GM18870 (cell line): ENCODE measurements at regions not wholly inside any gene's neighbourhood (a gene's known extent, or its start where the extent isn't known, plus 50 kb on each side); places are given as distances from the start of the nearest gene placed in this dataset.
"Not testable (repeated sequence)": the region's sequence is repeated elsewhere in the genome, so short reads cannot be mapped to it uniquely, and the experiment has no call there.

Source experiments
- ATAC-seq: cut with Tn5 transposase; IDR thresholded peaks from one replicate; pipeline ENCODE4 v1.9.1; 2021; ENCODE audit warnings: moderate library complexity; ENCODE audit not compliant: unreplicated experiment

DNA sequence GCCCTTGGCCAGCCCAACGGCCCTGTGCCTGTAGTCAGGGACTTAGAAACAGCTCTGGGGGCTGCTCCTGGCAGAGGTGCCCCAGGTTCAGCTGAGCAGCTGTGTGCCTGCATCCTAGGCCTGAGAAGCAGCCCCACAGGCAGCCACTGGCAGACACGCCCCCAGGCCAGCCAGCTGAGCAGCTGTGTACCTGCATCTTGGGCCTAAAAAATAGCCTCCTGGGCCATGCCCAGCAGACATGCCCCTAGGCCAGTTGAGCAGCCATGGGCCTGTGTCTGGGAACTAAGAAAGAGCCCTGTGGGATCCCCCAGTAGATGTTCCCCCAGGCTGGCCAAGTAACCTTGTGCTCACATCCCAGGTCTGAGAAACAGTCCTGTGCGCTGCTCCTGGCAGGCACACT is 64.0 kb downstream of the TBR1 start:
- ATAC-seq, result no peak

DNA sequence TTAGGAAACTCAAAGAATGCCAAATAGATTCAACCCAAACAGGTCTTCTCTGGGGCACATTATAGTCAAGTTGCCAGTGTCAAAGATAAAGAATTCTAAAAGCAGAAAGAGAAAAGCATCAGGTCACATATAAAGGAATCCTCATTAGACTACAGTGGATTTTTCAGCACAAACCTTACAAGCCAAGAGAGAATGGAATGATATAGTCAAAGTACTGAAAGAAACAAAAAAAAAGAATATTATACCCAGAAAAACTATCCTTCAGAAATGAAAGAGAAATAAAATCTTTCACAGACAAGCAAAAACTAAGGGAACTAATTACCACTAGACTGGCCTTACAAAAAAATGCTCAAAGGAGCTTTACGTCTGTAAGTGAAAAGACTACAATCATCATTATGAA is 65.5 kb downstream of the TBR1 start:
- ATAC-seq, result no peak

DNA sequence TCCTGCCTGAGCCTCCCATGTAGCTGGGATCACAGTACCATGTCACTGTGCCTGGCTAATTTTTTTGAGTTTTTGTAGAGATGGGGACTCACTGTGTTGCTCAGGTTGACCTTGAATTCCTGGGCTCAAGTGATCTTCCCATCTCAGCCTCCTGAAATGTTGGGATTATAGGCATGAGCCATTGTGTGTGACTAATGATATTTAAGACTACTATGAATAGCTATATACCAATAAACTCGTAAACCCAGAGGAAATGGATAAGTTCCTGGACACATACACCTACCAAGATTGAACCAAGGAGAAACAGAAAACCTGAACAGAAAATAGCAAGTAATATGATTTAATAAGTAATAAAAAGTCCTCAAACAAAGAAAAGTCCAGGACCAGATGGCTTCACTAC is 68.0 kb downstream of the TBR1 start:
- no peak for ATAC-seq

DNA sequence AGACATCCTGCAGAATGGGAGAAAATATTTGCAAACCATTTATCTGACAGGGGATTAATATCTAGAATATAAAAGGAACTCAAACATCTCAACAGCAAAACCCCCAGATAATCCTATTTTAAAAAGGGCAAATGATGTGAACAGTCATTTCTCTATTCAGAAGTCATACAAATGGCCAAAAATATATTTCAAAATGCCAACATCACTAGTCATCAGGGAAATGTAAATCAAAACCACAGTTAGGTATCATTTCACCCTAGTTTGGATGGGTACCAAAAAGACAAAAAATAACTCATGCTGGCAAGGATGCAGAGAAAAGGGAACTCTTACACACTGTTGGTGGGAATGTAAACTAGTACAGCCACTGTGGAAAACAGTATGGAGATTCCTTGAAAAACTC is 70.0 kb downstream of the TBR1 start:
- no peak for ATAC-seq

DNA sequence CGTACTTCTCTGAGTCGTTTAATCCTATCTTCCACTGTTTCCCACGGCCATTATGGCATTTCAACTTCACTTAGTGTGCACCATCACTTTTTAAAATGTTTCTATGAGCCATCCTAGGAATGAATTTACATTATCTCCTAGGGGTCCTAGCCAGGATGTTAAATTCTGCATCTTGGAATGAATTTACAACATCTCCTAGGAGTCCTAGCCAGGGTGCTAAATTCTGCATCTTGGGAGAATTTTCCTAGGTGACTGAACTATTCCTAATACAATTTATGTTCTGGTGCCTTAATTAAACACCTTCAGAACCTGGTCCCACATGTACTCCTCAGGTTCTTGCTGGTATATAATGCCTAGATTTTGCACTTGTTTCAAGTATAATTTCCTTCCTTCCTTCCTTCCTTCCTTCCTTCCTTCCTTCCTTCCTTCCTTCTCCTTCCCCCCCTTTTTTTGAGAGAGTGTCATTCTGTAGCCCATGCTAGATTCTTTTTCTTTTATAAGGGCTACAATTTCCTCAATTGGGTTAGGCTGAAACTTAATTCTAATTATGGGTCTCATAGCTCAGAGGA is 72.1 kb downstream of the TBR1 start:
- ATAC-seq, result no peak

DNA sequence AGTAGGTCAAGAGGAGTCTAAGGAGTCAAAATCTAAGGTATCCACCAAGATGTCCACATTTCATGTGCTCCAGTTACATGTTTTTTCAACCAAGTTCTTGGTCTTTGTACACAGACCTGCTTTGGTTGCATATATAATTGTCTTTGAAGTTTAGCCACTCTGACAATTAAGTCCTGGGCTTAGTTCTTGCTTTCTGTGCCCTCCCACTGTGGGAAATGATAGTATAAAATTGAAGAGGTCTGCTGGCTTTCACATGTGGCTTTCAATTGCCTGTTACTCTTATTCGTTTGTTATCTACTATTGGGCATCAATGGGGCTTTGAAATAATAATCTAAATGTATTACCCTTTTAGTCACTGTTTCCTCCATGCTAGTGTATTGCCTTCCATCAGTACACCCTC is 72.8 kb downstream of the TBR1 start:
- no peak for ATAC-seq

DNA sequence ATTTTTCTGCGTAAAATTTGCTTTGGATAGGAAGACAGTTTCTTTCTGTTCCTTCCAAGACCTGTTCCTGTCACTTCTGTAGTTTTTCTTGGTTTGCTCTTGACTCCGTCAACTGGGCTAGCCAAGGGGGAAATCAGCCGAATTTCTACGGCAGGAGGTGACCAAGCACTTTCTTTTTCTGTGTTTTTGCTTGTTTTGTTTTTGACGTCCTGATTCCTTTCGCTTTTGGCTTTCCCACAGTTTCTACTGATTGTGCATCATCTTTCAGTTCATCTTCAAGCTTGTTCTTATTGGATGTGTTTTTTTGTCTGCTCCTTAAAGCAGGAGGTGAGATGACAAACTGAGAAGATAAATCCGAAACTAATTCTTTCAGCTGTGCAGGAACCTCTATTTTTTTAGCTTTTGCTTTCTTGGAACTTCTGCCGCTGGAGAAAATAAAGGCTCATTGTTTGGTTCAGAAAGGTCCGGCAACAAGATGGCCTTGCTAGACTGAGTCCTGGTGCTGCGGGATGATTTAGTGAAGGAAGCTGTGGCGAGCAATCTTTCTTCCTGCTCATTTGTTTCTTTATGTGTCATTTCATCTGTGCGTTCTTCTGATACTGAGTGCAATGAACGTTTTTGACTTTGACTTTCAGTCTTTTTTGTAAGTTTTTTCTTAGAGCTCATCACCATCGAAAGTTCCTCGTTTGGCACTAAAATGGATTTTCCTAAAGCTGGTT is 85.0 kb downstream of the TBR1 start:
- peak; percentile 69 for ATAC-seq

DNA sequence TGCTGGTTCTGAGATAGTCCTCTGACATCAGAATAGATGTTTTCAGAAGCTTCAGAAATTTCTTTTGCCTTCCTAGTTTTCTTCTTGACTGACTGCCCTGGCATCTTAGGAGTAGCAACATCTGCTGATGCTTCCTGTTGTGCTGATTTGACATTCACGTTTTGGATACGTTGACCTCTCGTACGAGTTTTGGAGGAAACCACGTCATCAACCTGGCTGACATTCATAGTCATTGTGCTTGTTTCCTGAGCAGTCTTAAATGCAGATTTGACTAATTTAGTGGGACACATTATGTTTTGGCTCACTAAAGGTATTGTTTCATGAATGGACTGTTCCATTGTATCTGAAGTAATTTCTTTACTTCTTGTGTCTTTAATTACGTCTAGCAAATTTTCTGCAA is 86.2 kb downstream of the TBR1 start:
- not testable (repeated sequence) for ATAC-seq

DNA sequence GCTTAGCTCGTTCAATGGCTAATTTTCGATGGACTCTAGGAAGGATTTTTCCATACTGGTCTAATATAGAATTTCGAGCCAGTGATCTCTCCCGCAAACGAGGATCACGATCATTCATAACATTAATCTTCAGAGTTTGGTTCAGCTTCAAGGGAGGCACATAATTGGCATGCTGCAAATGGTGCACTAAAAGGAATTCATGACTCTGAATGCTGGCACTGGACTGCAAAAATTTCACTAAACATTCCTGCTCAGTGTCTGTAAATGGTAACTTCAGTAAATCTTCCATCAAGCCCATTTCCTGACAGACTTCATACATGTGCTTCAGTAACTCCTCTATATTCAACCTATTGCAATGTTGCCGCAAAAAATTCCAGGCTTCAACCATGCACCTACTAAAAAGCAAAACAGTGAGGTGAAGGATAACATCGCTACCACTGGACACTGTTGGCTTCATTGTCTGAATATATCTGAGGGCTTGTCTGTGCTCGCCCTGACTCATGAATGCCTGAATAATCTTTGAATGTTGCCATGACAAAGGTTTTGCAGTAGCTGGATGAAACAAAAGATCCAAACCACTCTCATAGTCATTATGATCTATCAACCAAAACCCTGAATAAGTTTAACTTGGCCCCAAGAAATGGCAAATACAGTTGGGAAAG is 88.7 kb downstream of the TBR1 start:
- not testable (repeated sequence) for ATAC-seq

DNA sequence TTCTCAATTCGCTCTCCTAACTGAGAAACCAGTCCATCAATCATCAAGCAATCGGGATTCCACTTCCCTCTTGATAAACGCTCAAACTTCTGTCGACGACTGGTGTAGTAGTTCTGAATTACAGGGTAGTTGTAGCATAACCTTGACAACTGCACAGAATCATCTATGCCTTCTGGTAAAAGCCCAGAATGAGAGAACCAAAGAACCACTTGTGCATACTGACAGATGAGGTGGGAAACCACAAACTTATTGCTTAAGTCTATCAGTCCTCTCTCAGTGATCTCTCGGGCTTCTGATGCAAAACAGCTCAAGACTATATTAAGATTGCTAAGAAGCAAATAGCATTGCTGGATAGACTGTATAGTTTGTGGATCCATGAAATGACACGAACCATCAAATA is 89.4 kb downstream of the TBR1 start:
- not testable (repeated sequence) for ATAC-seq

DNA sequence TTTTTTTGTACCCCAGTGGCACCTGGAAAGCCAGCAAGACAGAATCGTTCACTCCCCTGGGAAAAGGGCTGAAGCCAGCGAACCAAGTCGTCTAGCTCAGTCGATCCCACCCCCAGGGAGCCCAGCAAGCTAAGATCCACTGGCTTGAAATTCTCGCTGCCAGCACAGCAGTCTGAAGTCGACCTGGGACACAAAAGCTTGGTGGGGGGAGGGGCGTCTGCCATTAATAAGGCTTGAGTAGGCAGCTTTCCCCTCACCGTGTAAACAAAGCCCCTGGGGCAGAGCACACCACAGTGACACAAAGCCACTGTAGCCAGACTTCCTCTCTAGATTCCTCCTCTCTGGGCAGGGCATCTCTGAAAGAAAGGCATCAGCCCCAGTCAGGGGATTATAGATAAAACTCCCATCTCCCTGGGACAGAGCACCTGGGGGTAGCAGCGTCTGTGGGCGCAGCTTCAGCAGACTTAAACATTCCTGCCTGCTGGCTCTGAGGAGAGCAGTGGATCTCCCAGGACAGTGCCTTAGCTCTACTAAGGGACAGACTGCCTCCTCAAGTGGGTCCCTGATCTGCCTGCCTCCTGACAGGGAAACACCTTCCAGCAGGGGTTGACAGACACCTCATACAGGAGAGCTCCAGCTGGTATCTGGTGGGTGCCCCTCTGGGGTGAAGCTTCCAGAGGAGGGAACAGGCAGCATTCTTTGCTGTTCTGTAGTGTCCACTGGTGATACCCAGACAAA is 97.4 kb downstream of the TBR1 start:
- ATAC-seq, result not testable (repeated sequence)

DNA sequence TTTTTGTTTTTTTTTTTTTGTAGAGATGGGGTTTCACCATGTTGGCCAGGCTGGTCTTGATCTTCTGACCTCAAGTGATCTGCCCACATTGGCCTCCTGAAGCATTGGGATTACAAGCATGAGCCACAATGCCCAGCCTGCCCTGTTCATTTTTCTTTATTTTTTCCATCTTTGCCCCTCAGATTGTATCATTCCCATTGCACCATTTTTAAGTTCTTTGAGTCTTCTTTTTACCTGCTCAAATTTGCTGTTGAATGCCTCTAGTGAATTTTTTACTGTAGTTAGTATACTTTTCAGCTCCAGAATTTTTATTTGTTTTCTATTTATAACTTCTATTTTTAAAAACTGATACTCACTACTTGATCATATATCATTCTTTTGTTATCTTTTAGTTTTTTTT is 101.4 kb upstream of the SLC4A10 start:
- no peak for ATAC-seq

DNA sequence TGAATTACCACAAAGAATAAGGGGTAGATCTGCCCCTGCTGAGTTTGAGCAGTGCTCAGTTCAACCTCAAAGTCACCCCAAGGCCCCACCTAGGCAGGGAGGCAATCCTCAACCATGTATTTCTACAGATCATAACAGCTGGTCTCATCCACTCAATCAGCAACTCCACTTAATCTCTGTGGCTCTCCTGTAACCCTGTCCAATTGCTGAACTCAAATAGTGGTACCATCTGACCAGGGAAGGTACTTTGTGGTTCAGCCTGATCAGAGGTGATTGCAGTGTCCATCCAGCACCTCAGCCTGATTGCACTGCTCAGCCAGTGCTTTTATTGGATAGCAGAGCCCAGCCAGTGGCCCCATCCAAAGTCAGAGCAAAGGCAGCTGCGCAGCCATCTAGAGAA is 91.0 kb upstream of the SLC4A10 start:
- ATAC-seq, result no peak

DNA sequence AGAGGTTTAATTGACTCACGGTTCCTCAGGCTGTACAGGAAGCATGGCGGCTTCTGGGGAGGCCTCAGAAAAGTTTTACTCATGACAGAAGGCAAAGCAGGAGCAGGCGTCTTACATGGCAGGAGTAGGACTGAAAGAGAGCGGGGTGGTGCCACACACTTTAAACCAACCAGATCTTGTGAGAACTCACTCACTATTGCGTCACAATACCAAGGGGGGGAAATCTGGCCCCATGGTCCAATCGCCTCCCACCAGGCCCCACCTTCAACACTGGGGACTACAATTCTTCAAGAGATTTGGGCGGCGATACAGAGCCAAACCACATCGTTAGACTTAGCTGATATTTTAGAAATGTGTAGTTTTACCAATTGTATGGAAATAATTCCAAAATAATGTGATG is 77.6 kb upstream of the SLC4A10 start:
- ATAC-seq, result no peak

DNA sequence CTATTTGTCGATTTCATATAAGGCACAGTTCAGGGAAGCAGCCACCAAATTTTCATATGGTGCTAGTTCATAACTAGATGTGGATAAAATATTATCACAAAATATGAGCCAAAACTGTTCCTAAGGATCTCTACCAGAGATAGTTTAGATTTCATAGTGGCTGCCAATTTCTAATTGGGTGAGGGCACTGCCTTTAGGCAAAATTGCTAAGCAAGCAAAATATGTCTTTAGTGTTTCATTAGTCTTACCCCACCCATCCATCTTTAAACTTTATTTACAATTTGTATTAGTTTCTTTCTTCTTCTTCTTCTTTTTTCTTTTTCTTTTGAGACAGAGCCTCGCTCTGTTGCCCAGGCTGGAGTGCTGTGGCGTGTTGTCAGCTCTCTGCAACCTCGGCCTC is 77.1 kb upstream of the SLC4A10 start:
- ATAC-seq, result no peak

DNA sequence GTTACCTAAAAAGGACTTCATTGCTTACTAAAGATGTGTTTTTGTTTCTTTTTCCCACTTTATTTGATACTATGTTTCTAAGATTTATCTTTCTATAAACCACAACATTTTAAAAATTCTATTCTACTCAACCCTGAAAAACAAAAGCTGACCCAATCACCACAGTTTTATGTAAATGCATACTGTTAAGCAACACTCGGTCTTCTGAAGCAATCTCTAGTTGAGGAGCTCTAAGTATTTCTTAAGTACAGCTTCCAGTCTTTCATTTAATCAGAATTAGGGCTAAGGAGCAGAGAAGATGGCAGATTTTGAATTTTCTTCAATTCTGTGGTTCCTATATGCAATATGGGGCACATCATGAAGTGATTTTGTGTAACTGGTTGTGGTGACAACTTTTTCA is 72.2 kb upstream of the SLC4A10 start:
- no peak for ATAC-seq

DNA sequence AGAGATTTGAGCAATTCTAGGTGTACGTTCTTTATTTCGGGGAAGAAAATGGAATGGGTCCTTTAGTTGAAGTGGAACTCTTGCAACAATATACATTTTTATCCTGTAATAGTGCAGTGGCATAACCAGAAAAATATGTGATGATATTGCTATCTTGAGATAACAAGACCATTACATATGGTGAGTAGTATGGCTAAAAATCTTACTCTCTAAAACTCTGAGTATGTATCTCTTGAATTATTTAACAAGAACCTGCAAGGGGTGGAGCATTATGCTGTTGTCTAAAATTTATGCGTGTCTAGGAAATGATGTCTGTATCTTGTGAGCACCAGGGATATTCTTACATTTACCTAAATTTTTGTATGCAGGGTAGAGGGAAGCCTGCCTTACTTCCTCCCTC is 68.4 kb upstream of the SLC4A10 start:
- no peak for ATAC-seq

DNA sequence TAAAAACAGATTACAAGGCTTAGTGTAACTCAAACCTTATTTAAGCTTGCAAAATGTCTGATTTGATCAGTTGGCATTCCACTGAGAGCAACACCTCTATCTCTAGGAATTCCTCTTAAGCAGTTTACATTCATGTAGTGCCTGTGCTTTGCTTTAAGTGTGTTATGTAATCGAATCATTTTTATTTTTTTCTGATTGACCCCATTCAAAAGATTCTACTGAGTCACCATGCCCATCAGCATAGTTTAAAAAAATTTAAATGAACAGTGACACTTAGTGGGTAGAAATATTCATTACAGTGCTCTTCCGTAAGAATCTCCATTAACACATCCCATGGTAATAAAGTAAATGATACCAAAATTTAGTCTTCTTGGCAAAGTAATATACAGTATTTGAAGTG is 67.8 kb upstream of the SLC4A10 start:
- no peak for ATAC-seq

DNA sequence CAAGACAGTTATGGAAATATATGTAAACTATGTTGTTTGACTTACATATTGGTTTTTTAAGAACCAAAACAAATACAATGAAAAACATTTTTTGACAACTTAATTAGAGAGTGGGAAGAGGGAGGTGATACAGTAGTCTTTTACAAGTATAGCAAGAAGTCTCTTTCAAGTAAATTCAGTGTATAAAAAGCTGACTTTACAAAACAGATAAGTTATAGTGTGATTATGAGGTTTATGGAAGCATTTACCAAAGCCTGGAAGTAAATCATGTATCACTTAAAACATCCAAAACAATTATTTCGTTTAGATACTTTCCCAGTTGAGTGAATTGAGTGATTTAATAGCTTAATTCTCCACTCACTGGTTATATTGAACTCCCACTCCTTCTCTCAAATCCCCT is 66.7 kb upstream of the SLC4A10 start:
- ATAC-seq, result no peak

DNA sequence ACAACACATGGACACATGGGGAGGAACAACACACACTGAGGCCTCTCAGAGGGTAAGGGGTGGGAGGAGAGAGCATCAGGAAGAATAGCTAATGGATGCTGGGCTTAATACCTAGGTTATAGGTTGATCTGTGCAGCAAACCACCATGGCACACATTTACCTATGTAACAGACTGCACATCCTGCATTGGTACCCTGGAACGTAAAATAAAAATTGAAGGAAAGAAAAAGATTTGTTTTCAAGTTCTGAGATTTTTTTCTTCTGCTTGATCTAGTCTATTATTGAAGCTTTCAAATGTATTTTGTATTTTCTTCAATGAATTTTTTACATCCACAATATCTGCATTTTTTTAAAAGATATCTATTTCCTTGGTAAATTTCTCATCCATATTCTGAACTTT is 59.3 kb upstream of the SLC4A10 start:
- ATAC-seq, result no peak

DNA sequence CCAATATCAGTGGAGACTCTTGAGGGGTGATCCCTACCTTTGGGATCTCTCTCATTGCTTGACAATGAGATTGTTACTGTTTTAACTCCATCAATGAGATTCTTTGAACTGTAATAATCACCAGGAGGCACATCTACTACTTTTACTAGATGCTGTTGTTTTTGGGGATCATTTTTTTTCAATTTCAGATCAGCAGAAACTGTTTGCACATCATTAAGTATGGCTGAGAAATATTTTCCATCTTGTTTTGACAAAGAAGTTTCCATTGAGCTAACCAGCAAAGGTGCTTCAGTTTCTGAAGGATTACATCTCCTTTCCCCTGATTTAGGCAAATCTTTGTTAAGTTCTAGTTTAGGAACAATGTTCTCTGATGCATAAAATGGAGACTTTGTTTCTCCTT is 54.8 kb upstream of the SLC4A10 start:
- ATAC-seq, result no peak
